ENCODE measurements at regions not wholly inside any gene's neighbourhood (a gene's known extent, or its start where the extent isn't known, plus 50 kb on each side); places are given as distances from the start of the nearest gene placed in this dataset.
"Not testable (repeated sequence)": the region's sequence is repeated elsewhere in the genome, so short reads cannot be mapped to it uniquely, and the experiment has no call there.

DNA sequence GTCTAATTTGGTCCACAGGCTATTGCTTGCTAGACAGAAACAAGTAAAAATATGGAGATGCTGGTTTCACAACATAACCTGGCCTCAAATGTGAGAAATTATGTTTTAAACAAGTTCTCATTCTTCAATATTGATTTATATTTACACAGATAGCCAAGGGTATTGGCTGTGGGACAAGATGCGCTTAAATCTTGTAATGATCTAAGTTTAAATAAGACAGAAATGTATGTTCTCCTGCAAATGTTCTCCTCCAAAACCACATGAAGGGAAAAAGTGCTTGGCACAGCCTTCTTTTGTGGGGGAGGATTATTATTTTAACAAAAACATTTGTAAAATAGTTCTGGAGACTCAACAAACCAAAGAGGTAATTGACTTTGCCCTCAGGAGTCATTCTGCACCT is 356.0 kb downstream of the DMAC1 start:
- POLR2A ChIA-PET: no interaction called here
- Histone ChIP-seq H3K36me3 (ENCODE audit: insufficient read depth, low read length) (no peaks in the 10 kb centered on the region), H3K4me3 (ENCODE audit: low read length) (no peak overlapping the region), H3K27ac (ENCODE audit: low read depth, low read length) (no peak overlapping the region), H3K9me3 (ENCODE audit: low read length) (no peaks in the 10 kb centered on the region), H3K4me1 (ENCODE audit: insufficient read depth, low read length) (no peaks in the 10 kb centered on the region), H3K27me3 (ENCODE audit: insufficient read depth, low read length, poor library complexity, severe bottlenecking) (no peaks in the 10 kb centered on the region)
- no peaks in the 10 kb centered on the region for H3K4me1 Mint-ChIP-seq
- CTCF ChIA-PET: no interaction called here
- DNase-seq: no peak
- H3K4me3 Mint-ChIP-seq: no peak overlapping the region
- H3K27ac Mint-ChIP-seq: no peak overlapping the region
- no peaks in the 10 kb centered on the region for H3K9me3 Mint-ChIP-seq
- H3K27me3 Mint-ChIP-seq: peaks cover 0 to 5% of the 10 kb centered on the region in 2 donors
- no peaks in the 10 kb centered on the region for H3K36me3 Mint-ChIP-seq

GRCh38 chr9:7439355-7439995 is 360.1 kb downstream of the DMAC1 start:
- no peak overlapping the region for H3K27ac ChIP-seq (ENCODE audit: low read depth, low read length)
- CTCF ChIA-PET: no interaction called here
- no peak overlapping the region for H3K4me3 Mint-ChIP-seq
- H3K4me3 ChIP-seq (ENCODE audit: low read length): no peak overlapping the region
- no peak overlapping the region for H3K27ac Mint-ChIP-seq
- no peak for DNase-seq
- POLR2A ChIA-PET: no interaction called here
- H3K36me3 Mint-ChIP-seq: no peaks in the 10 kb centered on the region
- no peaks in the 10 kb centered on the region for H3K27me3 ChIP-seq (ENCODE audit: insufficient read depth, low read length, poor library complexity, severe bottlenecking)
- no peaks in the 10 kb centered on the region for H3K4me1 Mint-ChIP-seq
- peaks cover 0 to 3% of the 10 kb centered on the region in 2 donors for H3K27me3 Mint-ChIP-seq
- H3K9me3 ChIP-seq (ENCODE audit: low read length): no peaks in the 10 kb centered on the region
- H3K9me3 Mint-ChIP-seq: peaks cover 0 to 3% (median 0%) of the 10 kb centered on the region in 5 donors
- H3K4me1 ChIP-seq (ENCODE audit: insufficient read depth, low read length): no peaks in the 10 kb centered on the region
- H3K36me3 ChIP-seq (ENCODE audit: insufficient read depth, low read length): no peaks in the 10 kb centered on the region

DNA sequence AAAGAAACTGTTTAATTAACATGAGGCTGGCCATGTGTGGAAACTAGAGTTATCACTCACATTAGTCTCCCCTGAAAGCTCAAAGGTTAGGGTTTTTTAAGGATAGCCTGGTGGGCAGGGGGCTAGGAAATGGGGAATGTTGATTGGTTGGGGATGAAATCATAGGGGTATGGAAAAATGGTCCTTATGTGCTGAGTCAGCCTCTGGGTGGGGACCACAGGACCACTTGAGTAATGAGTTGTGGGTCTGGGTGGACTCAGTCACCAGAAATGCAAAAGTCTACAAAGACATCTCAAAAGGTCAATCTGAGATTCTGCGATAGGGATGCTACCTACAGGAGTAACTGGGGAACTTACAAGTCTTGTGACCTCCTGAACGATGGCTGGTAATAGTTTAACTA is 362.8 kb downstream of the DMAC1 start:
- H3K9me3 ChIP-seq (ENCODE audit: low read length): no peaks in the 10 kb centered on the region
- no peaks in the 10 kb centered on the region for H3K27me3 ChIP-seq (ENCODE audit: insufficient read depth, low read length, poor library complexity, severe bottlenecking)
- Mint-ChIP-seq H3K4me1 (no peaks in the 10 kb centered on the region), H3K36me3 (no peaks in the 10 kb centered on the region), H3K4me3 (no peak overlapping the region), H3K27me3 (peaks cover 0 to 2% of the 10 kb centered on the region in 2 donors), H3K9me3 (peaks cover 5 to 16% (median 9%) of the 10 kb centered on the region in 5 donors), H3K27ac (no peak overlapping the region)
- no peak overlapping the region for H3K4me3 ChIP-seq (ENCODE audit: low read length)
- ChIA-PET POLR2A (no interaction called here), CTCF (no interaction called here)
- no peak overlapping the region for H3K27ac ChIP-seq (ENCODE audit: low read depth, low read length)
- no peak for DNase-seq
- no peaks in the 10 kb centered on the region for H3K36me3 ChIP-seq (ENCODE audit: insufficient read depth, low read length)
- no peaks in the 10 kb centered on the region for H3K4me1 ChIP-seq (ENCODE audit: insufficient read depth, low read length)

- CTCF ChIA-PET: no interaction called here
Measured at GRCh38 chr9:7433508-7434292, 365.9 kb downstream of the DMAC1 start.

GRCh38 chr9:7432989-7433388 is 366.6 kb downstream of the DMAC1 start:
- Mint-ChIP-seq H3K27me3 (peaks cover 10 to 13% of the 10 kb centered on the region in 2 donors), H3K36me3 (no peaks in the 10 kb centered on the region), H3K9me3 (peaks cover 12 to 25% (median 19%) of the 10 kb centered on the region in 5 donors), H3K4me3 (no peak overlapping the region), H3K4me1 (no peaks in the 10 kb centered on the region), H3K27ac (no peak overlapping the region)
- H3K27ac ChIP-seq (ENCODE audit: low read depth, low read length): no peak overlapping the region
- no peaks in the 10 kb centered on the region for H3K27me3 ChIP-seq (ENCODE audit: insufficient read depth, low read length, poor library complexity, severe bottlenecking)
- H3K9me3 ChIP-seq (ENCODE audit: low read length): no peaks in the 10 kb centered on the region
- ChIA-PET CTCF (no interaction called here), POLR2A (no interaction called here)
- DNase-seq: no peak
- H3K36me3 ChIP-seq (ENCODE audit: insufficient read depth, low read length): no peaks in the 10 kb centered on the region
- no peak overlapping the region for H3K4me3 ChIP-seq (ENCODE audit: low read length)
- H3K4me1 ChIP-seq (ENCODE audit: insufficient read depth, low read length): no peaks in the 10 kb centered on the region

More at GRCh38 chr9:7433508-7434292, 365.9 kb downstream of the DMAC1 start:
- no peaks in the 10 kb centered on the region for H3K4me1 Mint-ChIP-seq
- Histone ChIP-seq H3K36me3 (ENCODE audit: insufficient read depth, low read length) (no peaks in the 10 kb centered on the region), H3K9me3 (ENCODE audit: low read length) (no peaks in the 10 kb centered on the region), H3K27me3 (ENCODE audit: insufficient read depth, low read length, poor library complexity, severe bottlenecking) (no peaks in the 10 kb centered on the region), H3K4me3 (ENCODE audit: low read length) (no peak overlapping the region), H3K4me1 (ENCODE audit: insufficient read depth, low read length) (no peaks in the 10 kb centered on the region), H3K27ac (ENCODE audit: low read depth, low read length) (no peak overlapping the region)
- no peak for DNase-seq
- H3K9me3 Mint-ChIP-seq: peaks cover 12 to 25% (median 19%) of the 10 kb centered on the region in 5 donors
- POLR2A ChIA-PET: no interaction called here
- H3K36me3 Mint-ChIP-seq: no peaks in the 10 kb centered on the region
- H3K27me3 Mint-ChIP-seq: peaks cover 10 to 13% of the 10 kb centered on the region in 2 donors
- H3K4me3 Mint-ChIP-seq: no peak overlapping the region
- H3K27ac Mint-ChIP-seq: peak overlapping the region in 1 of 8 donors; percentile 39

DNA sequence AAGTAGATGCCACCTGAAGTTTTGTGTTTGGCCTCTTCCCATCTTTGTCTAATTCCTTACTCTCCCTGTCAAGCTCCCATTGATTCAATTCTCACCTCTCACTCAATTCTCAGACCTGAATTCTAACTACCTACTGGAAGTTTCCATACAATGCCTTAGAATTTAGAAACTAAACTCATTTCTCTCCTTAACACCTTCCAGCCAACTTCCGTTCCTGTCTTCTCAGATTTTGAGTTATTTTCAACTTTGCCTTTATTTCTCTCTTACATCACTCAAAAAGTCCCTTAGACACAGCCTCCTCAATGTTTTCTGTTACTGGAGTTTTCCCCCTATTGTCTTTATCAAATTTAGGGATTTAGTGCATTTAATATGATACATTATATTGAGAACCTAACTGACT is 382.2 kb downstream of the DMAC1 start:
- H3K9me3 Mint-ChIP-seq: peaks cover 2 to 12% (median 5%) of the 10 kb centered on the region in 5 donors
- POLR2A ChIA-PET; H3K27me3 Mint-ChIP-seq; H3K9me3 ChIP-seq (ENCODE audit: low read length); H3K27ac ChIP-seq (ENCODE audit: low read depth, low read length); H3K4me3 ChIP-seq (ENCODE audit: low read length); H3K27me3 ChIP-seq (ENCODE audit: insufficient read depth, low read length, poor library complexity, severe bottlenecking); DNase-seq; H3K36me3 Mint-ChIP-seq; H3K27ac Mint-ChIP-seq; CTCF ChIA-PET; H3K36me3 ChIP-seq (ENCODE audit: insufficient read depth, low read length); H3K4me3 Mint-ChIP-seq; H3K4me1 ChIP-seq (ENCODE audit: insufficient read depth, low read length); H3K4me1 Mint-ChIP-seq: not testable (repeated sequence)

- no peak overlapping the region for H3K4me3 ChIP-seq (ENCODE audit: low read length)
- POLR2A ChIA-PET: no interaction called here
- no peak for DNase-seq
- peaks cover 0 to 15% (median 5%) of the 10 kb centered on the region in 5 donors for H3K9me3 Mint-ChIP-seq
- CTCF ChIA-PET: no interaction called here
- no peaks in the 10 kb centered on the region for H3K9me3 ChIP-seq (ENCODE audit: low read length)
- no peaks in the 10 kb centered on the region for H3K36me3 ChIP-seq (ENCODE audit: insufficient read depth, low read length)
- H3K27ac ChIP-seq (ENCODE audit: low read depth, low read length): no peak overlapping the region
- no peaks in the 10 kb centered on the region for H3K27me3 ChIP-seq (ENCODE audit: insufficient read depth, low read length, poor library complexity, severe bottlenecking)
- H3K4me1 ChIP-seq (ENCODE audit: insufficient read depth, low read length): no peaks in the 10 kb centered on the region
- no peaks in the 10 kb centered on the region for H3K4me1 Mint-ChIP-seq
- no peak overlapping the region for H3K4me3 Mint-ChIP-seq
- no peak overlapping the region for H3K27ac Mint-ChIP-seq
- peaks cover 0 to 2% of the 10 kb centered on the region in 2 donors for H3K27me3 Mint-ChIP-seq
- H3K36me3 Mint-ChIP-seq: no peaks in the 10 kb centered on the region
Measured at GRCh38 chr9:7415836-7416235, 383.7 kb downstream of the DMAC1 start.

- Histone ChIP-seq H3K4me1 (ENCODE audit: insufficient read depth, low read length) (no peaks in the 10 kb centered on the region), H3K4me3 (ENCODE audit: low read length) (no peak overlapping the region), H3K9me3 (ENCODE audit: low read length) (no peaks in the 10 kb centered on the region), H3K27ac (ENCODE audit: low read depth, low read length) (no peak overlapping the region), H3K27me3 (ENCODE audit: insufficient read depth, low read length, poor library complexity, severe bottlenecking) (no peaks in the 10 kb centered on the region), H3K36me3 (ENCODE audit: insufficient read depth, low read length) (no peaks in the 10 kb centered on the region)
- CTCF ChIA-PET: no interaction called here
- Mint-ChIP-seq H3K27ac (no peak overlapping the region), H3K27me3 (peaks cover 2 to 12% of the 10 kb centered on the region in 2 donors), H3K9me3 (peaks cover 0 to 8% (median 0%) of the 10 kb centered on the region in 5 donors), H3K4me1 (no peaks in the 10 kb centered on the region), H3K36me3 (no peaks in the 10 kb centered on the region), H3K4me3 (no peak overlapping the region)
- DNase-seq: no peak
- POLR2A ChIA-PET: no interaction called here
Measured at GRCh38 chr9:7408845-7409244, 390.7 kb downstream of the DMAC1 start.

Measured in CD8-positive, alpha-beta memory T cell (primary cell).